Endodermal cell (in vitro differentiated cells): ENCODE measurements at regions not wholly inside any gene's neighbourhood (a gene's known extent, or its start where the extent isn't known, plus 50 kb on each side); places are given as distances from the start of the nearest gene placed in this dataset.

Experiments used
- DNase-seq: peaks from one replicate; pipeline ENCODE4 v3.0.0-alpha.2; 2017
- H3K27ac ChIP-seq: 2 replicates; pipeline ENCODE4 v1.5.1; 2013; ENCODE audit warnings: mild to moderate bottlenecking, low read depth, low read length, moderate library complexity
- H3K27me3 ChIP-seq: 2 replicates; pipeline ENCODE4 v1.6.1; 2013; ENCODE audit warnings: mild to moderate bottlenecking, low read length, moderate library complexity; ENCODE audit not compliant: insufficient read depth, control insufficient read depth, poor library complexity, severe bottlenecking
- H3K36me3 ChIP-seq: 2 replicates; pipeline ENCODE4 v1.7.0; 2013; ENCODE audit warnings: mild to moderate bottlenecking, low read length, moderate library complexity; ENCODE audit not compliant: control insufficient read depth, insufficient read depth
- H3K4me1 ChIP-seq: one replicate; pipeline ENCODE4 v1.7.0; 2013; ENCODE audit warnings: low read length; ENCODE audit not compliant: control insufficient read depth, insufficient read depth
- H3K4me3 ChIP-seq: 2 replicates; pipeline ENCODE4 v1.5.1; 2013; ENCODE audit warnings: mild to moderate bottlenecking, low read length, moderate library complexity
- H3K9ac ChIP-seq: 2 replicates; pipeline ENCODE4 v1.6.1; 2013; ENCODE audit warnings: mild to moderate bottlenecking, low read length, moderate library complexity; ENCODE audit not compliant: poor library complexity, severe bottlenecking; ENCODE audit errors: extremely low read depth
- H3K9me3 ChIP-seq: 2 replicates; pipeline ENCODE4 v1.6.1; 2013; ENCODE audit warnings: mild to moderate bottlenecking, low read length, moderate library complexity; ENCODE audit not compliant: control insufficient read depth
- H3K27ac Mint-ChIP-seq: 2 replicates; pipeline ENCODE4 v1.8.0; 2020; ENCODE audit warnings: mixed read lengths
- H3K27me3 Mint-ChIP-seq: 2 replicates; pipeline ENCODE4 v1.8.0; 2021; ENCODE audit warnings: mild to moderate bottlenecking, mixed read lengths; ENCODE audit not compliant: insufficient read depth
- H3K36me3 Mint-ChIP-seq: 2 replicates; pipeline ENCODE4 v1.8.0; 2020; ENCODE audit warnings: low read depth, mixed read lengths
- H3K4me1 Mint-ChIP-seq: 2 replicates; pipeline ENCODE4 v1.8.0; 2020; ENCODE audit warnings: mixed read lengths
- H3K4me3 Mint-ChIP-seq: 2 replicates; pipeline ENCODE4 v1.8.0; 2020; ENCODE audit warnings: mild to moderate bottlenecking, moderate library complexity, mixed read lengths
- H3K9me3 Mint-ChIP-seq: 2 replicates; pipeline ENCODE4 v1.8.0; 2020; ENCODE audit warnings: mild to moderate bottlenecking, mixed read lengths
- WGBS, 2 experiments: methylation state at CpG; one replicate each; pipeline versions ENCODE4 v1.1.5 to v1.1.7; 2013; ENCODE audit warnings: missing lambda C conversion rate in 2 of 2, mixed read lengths in 1 of 2; ENCODE audit not compliant: insufficient coverage in 1 of 2, insufficient read length in 1 of 2; 5-methylcytosine and 5-hydroxymethylcytosine counted together
- TF ChIP-seq, protein P1 (sequence below): fragments of 200-600 bp; sonication (generic); conservative IDR thresholded peaks from 2 replicates; pipeline ENCODE4 v1.5.0; 2021; ENCODE audit warnings: antibody characterized with exemption, mild to moderate bottlenecking

DNA sequence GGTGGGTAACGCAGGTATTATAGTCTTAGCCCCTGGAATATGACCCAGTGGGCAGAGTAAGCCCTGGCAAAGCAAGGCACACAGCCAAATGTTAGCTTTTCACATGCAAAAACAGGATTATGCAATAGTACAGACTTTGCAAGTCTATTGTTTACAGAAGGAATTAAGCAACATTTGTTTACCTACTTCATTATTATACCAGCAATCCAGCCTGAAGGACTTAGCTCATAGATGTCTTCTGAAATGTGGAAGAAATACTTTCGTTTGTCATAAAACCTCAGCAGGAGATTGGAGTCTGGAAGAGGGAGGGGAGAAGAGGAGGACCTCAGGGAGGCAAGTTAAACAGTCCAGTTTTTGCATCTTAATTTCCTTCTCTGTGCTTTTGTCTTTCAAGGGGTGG lies 226.7 kb upstream of the CENPE start:
- no peak overlapping the region for H3K4me3 ChIP-seq
- H3K9me3 Mint-ChIP-seq: peaks cover 9% of the 10 kb centered on the region
- H3K4me3 Mint-ChIP-seq: no peak overlapping the region
- peaks cover 6% of the 10 kb centered on the region for H3K36me3 Mint-ChIP-seq
- DNase-seq: no peak
- H3K4me1 ChIP-seq: no peaks in the 10 kb centered on the region
- no peaks in the 10 kb centered on the region for H3K27me3 ChIP-seq
- peaks cover 12% of the 10 kb centered on the region for H3K4me1 Mint-ChIP-seq
- 50 to 64% methylated on average over 2 of the region's 2 CpGs for WGBS, 2 experiments
- TF ChIP-seq, protein P1, sequence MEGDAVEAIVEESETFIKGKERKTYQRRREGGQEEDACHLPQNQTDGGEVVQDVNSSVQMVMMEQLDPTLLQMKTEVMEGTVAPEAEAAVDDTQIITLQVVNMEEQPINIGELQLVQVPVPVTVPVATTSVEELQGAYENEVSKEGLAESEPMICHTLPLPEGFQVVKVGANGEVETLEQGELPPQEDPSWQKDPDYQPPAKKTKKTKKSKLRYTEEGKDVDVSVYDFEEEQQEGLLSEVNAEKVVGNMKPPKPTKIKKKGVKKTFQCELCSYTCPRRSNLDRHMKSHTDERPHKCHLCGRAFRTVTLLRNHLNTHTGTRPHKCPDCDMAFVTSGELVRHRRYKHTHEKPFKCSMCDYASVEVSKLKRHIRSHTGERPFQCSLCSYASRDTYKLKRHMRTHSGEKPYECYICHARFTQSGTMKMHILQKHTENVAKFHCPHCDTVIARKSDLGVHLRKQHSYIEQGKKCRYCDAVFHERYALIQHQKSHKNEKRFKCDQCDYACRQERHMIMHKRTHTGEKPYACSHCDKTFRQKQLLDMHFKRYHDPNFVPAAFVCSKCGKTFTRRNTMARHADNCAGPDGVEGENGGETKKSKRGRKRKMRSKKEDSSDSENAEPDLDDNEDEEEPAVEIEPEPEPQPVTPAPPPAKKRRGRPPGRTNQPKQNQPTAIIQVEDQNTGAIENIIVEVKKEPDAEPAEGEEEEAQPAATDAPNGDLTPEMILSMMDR: no peak
- H3K9ac ChIP-seq: no peak overlapping the region
- no peaks in the 10 kb centered on the region for H3K36me3 ChIP-seq
- no peak overlapping the region for H3K27ac Mint-ChIP-seq
- no peak overlapping the region for H3K27ac ChIP-seq
- no peaks in the 10 kb centered on the region for H3K27me3 Mint-ChIP-seq
- no peaks in the 10 kb centered on the region for H3K9me3 ChIP-seq

DNA sequence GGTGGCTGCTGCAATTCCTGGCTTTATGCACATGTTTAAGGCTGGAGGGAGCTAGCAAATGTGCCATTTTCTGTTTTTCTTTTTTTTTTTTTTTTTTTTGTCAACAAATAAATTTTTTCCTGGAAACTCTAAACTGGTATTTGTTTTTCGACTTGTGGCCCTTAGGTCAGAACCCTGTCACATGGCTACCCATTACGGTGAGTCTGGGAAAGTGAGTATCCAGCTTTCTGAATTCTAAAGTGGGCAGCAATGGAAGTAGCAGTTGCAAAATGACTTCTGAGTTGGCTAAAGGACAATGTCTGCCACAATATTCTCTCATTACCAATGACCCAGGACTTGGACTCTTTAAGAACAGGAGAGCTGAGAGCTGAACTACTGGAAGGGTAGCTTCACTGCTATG lies 225.1 kb upstream of the CENPE start:
- H3K9me3 Mint-ChIP-seq: peaks cover 17% of the 10 kb centered on the region
- H3K4me1 Mint-ChIP-seq: peaks cover 12% of the 10 kb centered on the region
- peaks cover 11% of the 10 kb centered on the region for H3K36me3 Mint-ChIP-seq

DNA sequence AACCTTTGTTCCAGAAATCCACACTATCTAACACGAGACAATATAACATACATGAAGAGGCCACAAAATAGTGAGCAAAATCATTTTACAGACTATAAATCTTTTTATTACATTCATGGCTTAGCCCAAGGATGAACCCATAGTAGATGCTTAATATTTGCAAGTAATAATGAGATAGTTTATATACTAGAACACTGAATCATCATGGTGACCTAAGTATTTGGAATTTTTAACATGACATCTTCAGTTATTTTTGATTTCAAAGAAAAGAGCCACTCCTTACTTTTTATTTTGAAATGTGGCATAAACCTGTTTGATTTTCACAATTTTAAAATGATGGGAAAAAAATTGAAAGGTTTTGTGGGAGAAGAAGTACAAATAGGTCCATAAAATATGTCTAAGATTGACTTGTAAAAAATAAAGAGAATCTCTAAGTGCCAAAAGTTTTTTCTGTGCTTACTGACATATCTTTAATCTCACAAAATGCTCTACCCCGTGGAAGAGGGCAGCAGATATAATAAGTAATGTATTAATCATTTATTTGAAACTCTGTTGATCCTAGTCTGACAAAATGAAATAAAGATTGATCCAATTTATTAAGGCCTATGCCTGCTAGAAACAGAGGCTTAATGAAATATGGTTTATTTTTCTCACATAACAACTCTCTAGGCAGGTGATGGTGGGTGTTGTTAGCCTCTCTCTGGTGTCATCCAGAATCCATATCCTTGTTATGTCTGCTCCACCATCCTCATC lies 224.5 kb upstream of the CENPE start:
- Histone ChIP-seq H3K9ac (no peak overlapping the region), H3K27me3 (no peaks in the 10 kb centered on the region), H3K4me3 (no peak overlapping the region), H3K36me3 (no peaks in the 10 kb centered on the region), H3K9me3 (no peaks in the 10 kb centered on the region), H3K27ac (no peak overlapping the region), H3K4me1 (no peaks in the 10 kb centered on the region)
- no peak overlapping the region for H3K27ac Mint-ChIP-seq
- peaks cover 12% of the 10 kb centered on the region for H3K4me1 Mint-ChIP-seq
- 74% methylated on average over 1 of the region's 2 CpGs; no CpG with 5 or more reads in 1 of the 2 experiments for WGBS, 2 experiments
- H3K4me3 Mint-ChIP-seq: no peak overlapping the region
- H3K27me3 Mint-ChIP-seq: no peaks in the 10 kb centered on the region
- no peak for DNase-seq
- peaks cover 17% of the 10 kb centered on the region for H3K9me3 Mint-ChIP-seq
- TF ChIP-seq, protein P1: no peak
- peaks cover 11% of the 10 kb centered on the region for H3K36me3 Mint-ChIP-seq

More for the DNA sequence above, 225.1 kb upstream of the CENPE start:
- no peaks in the 10 kb centered on the region for H3K4me1 ChIP-seq
- H3K9ac ChIP-seq: no peak overlapping the region
- H3K27ac Mint-ChIP-seq: no peak overlapping the region
- H3K27me3 Mint-ChIP-seq: no peaks in the 10 kb centered on the region
- WGBS, 2 experiments: 88 to 94% methylated on average over 1 to 2 of the region's 2 CpGs
- no peaks in the 10 kb centered on the region for H3K27me3 ChIP-seq
- TF ChIP-seq, protein P1: no peak
- H3K27ac ChIP-seq: no peak overlapping the region
- H3K36me3 ChIP-seq: no peaks in the 10 kb centered on the region
- no peak for DNase-seq
- H3K9me3 ChIP-seq: no peaks in the 10 kb centered on the region
- no peak overlapping the region for H3K4me3 ChIP-seq
- H3K4me3 Mint-ChIP-seq: no peak overlapping the region
